WERI-Rb-1 (cell line): ENCODE measurements at regions not wholly inside any gene's neighbourhood (a gene's known extent, or its start where the extent isn't known, plus 50 kb on each side); places are given as distances from the start of the nearest gene placed in this dataset.

Experiments used
- DNase-seq: peaks from one replicate; pipeline ENCODE4 v3.0.0-alpha.2; 2020
- H3K27ac ChIP-seq: fragments of 250-450 bp; sonication (Bioruptor Pico); 2 replicates; pipeline ENCODE4 v1.5.1; 2020; ENCODE audit warnings: mild to moderate bottlenecking, moderate library complexity
- H3K27me3 ChIP-seq: fragments of 250-450 bp; sonication (Bioruptor Pico); 2 replicates; pipeline ENCODE4 v1.5.1; 2021; ENCODE audit warnings: mild to moderate bottlenecking, low read depth, moderate library complexity; ENCODE audit not compliant: insufficient read depth, severe bottlenecking
- H3K36me3 ChIP-seq: fragments of 250-450 bp; sonication (Bioruptor Pico); 2 replicates; pipeline ENCODE4 v1.5.1; 2020; ENCODE audit warnings: mild to moderate bottlenecking, moderate library complexity
- H3K4me3 ChIP-seq: 2 replicates; pipeline ENCODE4 v1.5.1; 2011; ENCODE audit warnings: low read depth, mild to moderate bottlenecking, control low read depth, low read length
- H3K9me3 ChIP-seq: fragments of 250-450 bp; sonication (Bioruptor Pico); 2 replicates; pipeline ENCODE4 v1.5.1; 2021; ENCODE audit warnings: mild to moderate bottlenecking, moderate library complexity; ENCODE audit not compliant: severe bottlenecking
- CTCF ChIP-seq: IDR thresholded peaks from 2 replicates; pipeline ENCODE4 v1.5.1; 2011; ENCODE audit warnings: low read depth, mild to moderate bottlenecking, control low read depth, inconsistent platforms, low read length

GRCh38 chr11:57095417-57095816, 86.3 kb upstream of the LRRC55 start:
- Histone ChIP-seq H3K36me3 (no peaks in the 10 kb centered on the region), H3K4me3 (no peak overlapping the region), H3K9me3 (no peaks in the 10 kb centered on the region), H3K27ac (no peak overlapping the region), H3K27me3 (peaks cover 79% of the 10 kb centered on the region)
- no peak for DNase-seq
- no peak for TF ChIP-seq CTCF

- DNase-seq = no peak
- Histone ChIP-seq H3K36me3 (no peaks in the 10 kb centered on the region), H3K27ac (no peak overlapping the region), H3K27me3 (peaks cover 84% of the 10 kb centered on the region), H3K9me3 (no peaks in the 10 kb centered on the region), H3K4me3 (no peak overlapping the region)
- no peak for TF ChIP-seq CTCF
Observed at GRCh38 chr11:57095896-57096295, 85.9 kb upstream of the LRRC55 start.

- H3K9me3 ChIP-seq = no peaks in the 10 kb centered on the region
- no peak for TF ChIP-seq CTCF
- H3K27ac ChIP-seq = no peak overlapping the region
- H3K4me3 ChIP-seq = no peak overlapping the region
- H3K36me3 ChIP-seq = no peaks in the 10 kb centered on the region
- H3K27me3 ChIP-seq = peaks cover 86% of the 10 kb centered on the region
- DNase-seq = no peak
Observed at GRCh38 chr11:57097149-57097548, 84.6 kb upstream of the LRRC55 start.

- no peak for DNase-seq
- H3K36me3 ChIP-seq = no peaks in the 10 kb centered on the region
Observed at GRCh38 chr11:57098191-57098590, 83.6 kb upstream of the LRRC55 start.

GRCh38 chr11:57100638-57101331, 81.0 kb upstream of the LRRC55 start:
- no peak for TF ChIP-seq CTCF
- Histone ChIP-seq H3K9me3 (no peaks in the 10 kb centered on the region), H3K36me3 (no peaks in the 10 kb centered on the region), H3K27me3 (peaks cover 79% of the 10 kb centered on the region), H3K27ac (no peak overlapping the region), H3K4me3 (no peak overlapping the region)
- no peak for DNase-seq

More at GRCh38 chr11:57098191-57098590, 83.6 kb upstream of the LRRC55 start:
- H3K27ac ChIP-seq = no peak overlapping the region
- peaks cover 81% of the 10 kb centered on the region for H3K27me3 ChIP-seq
- no peaks in the 10 kb centered on the region for H3K9me3 ChIP-seq
- TF ChIP-seq CTCF = no peak
- H3K4me3 ChIP-seq = no peak overlapping the region
